HCT116 (cell line): ENCODE measurements at regions not wholly inside any gene's neighbourhood (a gene's known extent, or its start where the extent isn't known, plus 50 kb on each side); places are given as distances from the start of the nearest gene placed in this dataset.

ENCODE experiments used
- ATAC-seq: fragments of 200-7000 bp; cut with Tn5 transposase; 2 replicates; pipeline ENCODE4 v1.9.1; 2020; ENCODE audit warnings: mild to moderate bottlenecking, moderate library complexity
- BruUV-seq: library from RNA; stranded (reverse); fragments of 400-500 nt; replicated peaks from 2 replicates; lab custom pipeline; 2021; lab: Mats Ljungman, UMichigan
- CTCF ChIA-PET: fragments of 300-600 bp; sonication (Branson Sonifier 250); formaldehyde crosslinking; loops from one replicate; lab custom pipeline; 2021; ENCODE audit warnings: antibody characterized with exemption; lab: Charles Lee
- POLR2A ChIA-PET: fragments of 300-600, 350-600 bp; sonication (Branson Sonifier 250); formaldehyde crosslinking; loops from one replicate; lab custom pipeline; 2021; ENCODE audit warnings: antibody characterized with exemption; lab: Charles Lee
- RAD21 ChIA-PET, 2 experiments: fragments of 300-600 bp; sonication (Branson Sonifier 250); formaldehyde crosslinking; loops; one replicate each; lab custom pipeline; 2023; ENCODE audit warnings: low total read pairs in 2 of 2; ENCODE audit not compliant: uncharacterized antibody in 2 of 2, unreplicated experiment in 2 of 2, low non-redundant PET in 1 of 2; lab: Charles Lee
- DNase-seq: peaks from one replicate; pipeline ENCODE4 v3.0.0-alpha.2; 2010; ENCODE audit warnings: low read depth, low spot score
- H2AFZ ChIP-seq: fragments of 200-600 bp; shearing (Covaris generic), sonication (generic); 2 replicates; pipeline ENCODE4 v1.6.1; 2017; ENCODE audit warnings: low read depth, mixed run types, mixed read lengths, antibody characterized with exemption, low read length; ENCODE audit not compliant: poor library complexity, severe bottlenecking
- H3K27ac ChIP-seq: 2 replicates; pipeline ENCODE4 v1.5.1; 2012; ENCODE audit warnings: low read depth, low read length
- H3K27me3 ChIP-seq: fragments of 200-600 bp; sonication (generic); 2 replicates; pipeline ENCODE4 v1.6.1; 2016; ENCODE audit warnings: mixed run types, low read length, mixed read lengths; ENCODE audit not compliant: insufficient read depth
- H3K36me3 ChIP-seq, 2 experiments: fragments of 200-500 bp in 1 of 2; fragments of 200-600 bp in 1 of 2; sonication (Bioruptor generic) in 1 of 2; sonication (generic) in 1 of 2; 2 replicates each; pipeline versions ENCODE4 v1.5.1 to v1.6.1; 2014 to 2016; ENCODE audit warnings: low read length in 2 of 2, inconsistent platforms in 1 of 2, mixed read lengths in 1 of 2, mixed run types in 1 of 2; ENCODE audit not compliant: insufficient read depth in 2 of 2, control insufficient read depth in 1 of 2
- H3K4me1 ChIP-seq, 2 experiments: fragments of 200-600 bp in 1 of 2; sonication (generic) in 1 of 2; 2 replicates each; pipeline versions ENCODE4 v1.5.1 to v1.6.1; 2012 to 2017; ENCODE audit warnings: low read length in 2 of 2, inconsistent platforms in 1 of 2, mild to moderate bottlenecking in 1 of 2, mixed read lengths in 1 of 2, mixed run types in 1 of 2, moderate library complexity in 1 of 2; ENCODE audit not compliant: insufficient read depth in 2 of 2, control insufficient read depth in 1 of 2
- H3K4me2 ChIP-seq: fragments of 200-600 bp; sonication (generic); 2 replicates; pipeline ENCODE4 v1.6.1; 2017; ENCODE audit warnings: mixed run types, low read length, mixed read lengths
- H3K4me3 ChIP-seq, 2 experiments: fragments of 200-600 bp in 1 of 2; sonication (generic) in 1 of 2; replicated peaks in 1 of 2; 2 replicates each; pipeline ENCODE4 v1.5.1; 2011 to 2016; ENCODE audit warnings: low read length in 2 of 2, control low read depth in 1 of 2, low read depth in 1 of 2, mild to moderate bottlenecking in 1 of 2, mixed read lengths in 1 of 2, mixed run types in 1 of 2
- H3K79me2 ChIP-seq: fragments of 200-600 bp; sonication (generic); 2 replicates; pipeline ENCODE4 v1.6.1; 2017; ENCODE audit warnings: mild to moderate bottlenecking, mixed run types, low read length, moderate library complexity, mixed read lengths; ENCODE audit not compliant: insufficient read depth
- H3K9ac ChIP-seq: fragments of 200-600 bp; sonication (generic); 2 replicates; pipeline ENCODE4 v1.6.1; 2016; ENCODE audit warnings: low read length, mixed read lengths
- H3K9me2 ChIP-seq: fragments of 200-600 bp; sonication (generic), shearing (Covaris generic); 2 replicates; pipeline ENCODE4 v1.6.1; 2017; ENCODE audit warnings: mixed run types, mild to moderate bottlenecking, moderate library complexity; ENCODE audit not compliant: insufficient read depth
- H3K9me3 ChIP-seq, 2 experiments: fragments of 200-500 bp in 1 of 2; fragments of 200-600 bp in 1 of 2; sonication (Bioruptor generic) in 1 of 2; sonication (generic) in 1 of 2; 2 replicates each; pipeline ENCODE4 v1.6.1; 2014 to 2017; ENCODE audit warnings: low read length in 2 of 2, mixed read lengths in 2 of 2, inconsistent platforms in 1 of 2, low read depth in 1 of 2, mild to moderate bottlenecking in 1 of 2, mixed run types in 1 of 2, moderate library complexity in 1 of 2; ENCODE audit not compliant: control insufficient read depth in 1 of 2, insufficient read depth in 1 of 2
- H4K20me1 ChIP-seq: fragments of 200-600 bp; sonication (generic), shearing (Covaris generic); 2 replicates; pipeline ENCODE4 v1.6.1; 2017; ENCODE audit warnings: mixed run types, mild to moderate bottlenecking, moderate library complexity; ENCODE audit not compliant: insufficient read depth
- ATF3 ChIP-seq: IDR thresholded peaks from 2 replicates; pipeline ENCODE4 v1.6.1; 2012
- CEBPB ChIP-seq: IDR thresholded peaks from 2 replicates; pipeline ENCODE4 v1.6.1; 2012; ENCODE audit warnings: low read depth
- EZH2phosphoT487 ChIP-seq: fragments of 200-600 bp; IDR thresholded peaks from 2 replicates; pipeline ENCODE4 v1.6.1; 2018; ENCODE audit warnings: antibody characterized with exemption, borderline replicate concordance
- FOSL1 ChIP-seq: IDR thresholded peaks from 2 replicates; pipeline ENCODE4 v1.6.1; 2012; ENCODE audit warnings: low read depth
- JUND ChIP-seq: IDR thresholded peaks from 2 replicates; pipeline ENCODE4 v1.6.1; 2012
- POLR2A ChIP-seq: IDR thresholded peaks from 2 replicates; pipeline ENCODE4 v1.7.0; 2011; ENCODE audit warnings: borderline replicate concordance; ENCODE audit not compliant: insufficient read depth, insufficient read length; ENCODE audit errors: extremely low read depth
- POLR2AphosphoS5 ChIP-seq: IDR thresholded peaks from 2 replicates; pipeline ENCODE4 v1.6.1; 2011; ENCODE audit warnings: mild to moderate bottlenecking, low read depth, low read length, moderate library complexity
- RAD21 ChIP-seq: IDR thresholded peaks from 2 replicates; pipeline ENCODE4 v1.6.1; 2012; ENCODE audit warnings: low read depth, mild to moderate bottlenecking
- REST ChIP-seq: IDR thresholded peaks from 2 replicates; pipeline ENCODE4 v1.6.1; 2012; ENCODE audit warnings: low read depth
- SIN3A ChIP-seq: IDR thresholded peaks from 2 replicates; pipeline ENCODE4 v1.6.1; 2012; ENCODE audit warnings: low read depth
- SP1 ChIP-seq: IDR thresholded peaks from 2 replicates; pipeline ENCODE4 v1.6.1; 2012; ENCODE audit warnings: low read depth
- SRF ChIP-seq: IDR thresholded peaks from 2 replicates; pipeline ENCODE4 v1.6.1; 2012; ENCODE audit warnings: low read depth
- YY1 ChIP-seq: IDR thresholded peaks from 2 replicates; pipeline ENCODE4 v1.6.1; 2011; ENCODE audit warnings: low read length, low read depth, moderate library complexity, mild to moderate bottlenecking; ENCODE audit not compliant: insufficient replicate concordance; ENCODE audit errors: extremely low read depth
- ZBTB33 ChIP-seq: IDR thresholded peaks from 2 replicates; pipeline ENCODE4 v1.6.1; 2011; ENCODE audit warnings: mild to moderate bottlenecking, low read length, moderate library complexity; ENCODE audit not compliant: insufficient replicate concordance; ENCODE audit errors: extremely low read depth
- ZFX ChIP-seq: fragments of 450-650 bp; IDR thresholded peaks from 2 replicates; pipeline ENCODE4 v1.6.1; 2017
- ZNF274 ChIP-seq: fragments of 200-500 bp; sonication (Bioruptor generic); IDR thresholded peaks from 2 replicates; pipeline ENCODE4 v1.6.1; 2014; ENCODE audit warnings: mild to moderate bottlenecking, low read depth, low read length, inconsistent platforms
- intact Hi-C: fragments of 100-400 bp; cut with micrococcal nuclease; formaldehyde crosslinking; loops from 2 replicates; pipeline ENCODE4 v1.10.0; 2022
- TF ChIP-seq, protein P1 (sequence below), 3 experiments: fragments of 200-600 bp in 1 of 3; sonication (generic) in 1 of 3; IDR thresholded peaks in 2 of 3; conservative IDR thresholded peaks in 1 of 3; 2 replicates each; pipeline ENCODE4 v1.5.1; 2012 to 2017; ENCODE audit warnings: low read depth in 2 of 3, low read length in 2 of 3, antibody characterized with exemption in 1 of 3, borderline replicate concordance in 1 of 3, control low read depth in 1 of 3, mild to moderate bottlenecking in 1 of 3, mixed read lengths in 1 of 3, mixed run types in 1 of 3, moderate library complexity in 1 of 3; ENCODE audit not compliant: insufficient read depth in 1 of 3

DNA sequence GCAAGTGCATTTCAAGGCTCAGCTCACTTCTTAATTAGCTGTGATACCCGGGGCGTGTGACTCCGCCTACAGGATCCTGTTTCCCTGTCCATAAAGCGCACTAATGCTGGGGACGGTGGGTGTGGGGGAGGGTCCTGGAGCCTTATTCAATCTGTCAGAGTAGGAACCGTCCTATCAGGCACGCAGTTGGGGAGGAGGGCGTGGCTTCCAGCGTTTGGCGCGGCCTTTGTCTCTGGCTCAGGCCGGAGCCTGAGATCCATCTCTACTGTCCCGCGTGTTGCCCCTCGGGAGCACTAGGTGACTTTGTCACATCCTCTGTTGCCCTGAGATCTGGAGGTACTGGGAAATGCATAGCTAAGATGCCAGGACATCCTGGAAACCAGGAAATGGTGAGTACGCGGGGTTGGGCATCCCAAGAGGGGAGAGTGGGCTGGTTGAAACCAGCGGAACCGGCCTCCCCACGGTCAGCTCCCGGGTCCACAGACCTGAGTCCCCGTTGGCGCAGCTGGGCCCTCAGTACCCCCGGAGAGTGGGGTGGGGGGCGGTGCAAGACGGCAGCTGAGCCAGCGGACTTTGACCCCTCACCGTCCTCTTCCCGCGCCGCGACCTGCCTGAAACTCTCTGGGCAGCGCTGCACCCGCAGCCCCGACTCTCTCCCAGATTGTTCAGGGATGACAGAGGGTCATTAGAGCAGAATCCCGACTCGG lies 104.4 kb upstream of the ZNF92 start:
- Histone ChIP-seq H3K36me3 (no peaks in the 10 kb centered on the region), H3K9me3 (no peaks in the 10 kb centered on the region), H4K20me1 (no peaks in the 10 kb centered on the region), H3K27ac (peak overlapping the region; percentile 31; the same call in 1 of the 2 replicates), H3K9ac (peak overlapping the region; percentile 60), H2AFZ (peak overlapping the region; percentile 95), H3K27me3 (no peaks in the 10 kb centered on the region), H3K4me2 (peak overlapping the region; percentile 74), H3K9me2 (no peaks in the 10 kb centered on the region), H3K79me2 (no peaks in the 10 kb centered on the region), H3K4me1 (peaks cover 0 to 8% of the 10 kb centered on the region in 2 experiments; a peak in 2 of 4 replicates), H3K4me3 (peak overlapping the region; percentile 57 to 65)
- POLR2A ChIA-PET, result interaction anchor here (1.4 kb wide), 1 partner anchor 16 kb away, joined by 3 read pairs; no protein-coding TSS in a partner anchor
- TSS peak; percentile 65 for BruUV-seq
- intact Hi-C loops, result no loop called here
- RAD21 ChIA-PET, result no interaction called here
- DNase-seq (peak; percentile 75), ATAC-seq (peak; percentile 98)
- TF ChIP-seq RAD21, result no peak
- no peak for TF ChIP-seq REST
- TF ChIP-seq CEBPB, result no peak
- no peak for TF ChIP-seq YY1
- peak; percentile 21; the same call in 1 of the 2 replicates for TF ChIP-seq ZFX
- TF ChIP-seq POLR2AphosphoS5, result no peak
- no peak for TF ChIP-seq FOSL1
- no peak for TF ChIP-seq JUND
- TF ChIP-seq ZNF274, result no peak
- no peak for TF ChIP-seq ATF3
- TF ChIP-seq SIN3A, result 0 out of 2 replicates have a peak, but pooled peaks have one; percentile 15
- TF ChIP-seq, protein P1, sequence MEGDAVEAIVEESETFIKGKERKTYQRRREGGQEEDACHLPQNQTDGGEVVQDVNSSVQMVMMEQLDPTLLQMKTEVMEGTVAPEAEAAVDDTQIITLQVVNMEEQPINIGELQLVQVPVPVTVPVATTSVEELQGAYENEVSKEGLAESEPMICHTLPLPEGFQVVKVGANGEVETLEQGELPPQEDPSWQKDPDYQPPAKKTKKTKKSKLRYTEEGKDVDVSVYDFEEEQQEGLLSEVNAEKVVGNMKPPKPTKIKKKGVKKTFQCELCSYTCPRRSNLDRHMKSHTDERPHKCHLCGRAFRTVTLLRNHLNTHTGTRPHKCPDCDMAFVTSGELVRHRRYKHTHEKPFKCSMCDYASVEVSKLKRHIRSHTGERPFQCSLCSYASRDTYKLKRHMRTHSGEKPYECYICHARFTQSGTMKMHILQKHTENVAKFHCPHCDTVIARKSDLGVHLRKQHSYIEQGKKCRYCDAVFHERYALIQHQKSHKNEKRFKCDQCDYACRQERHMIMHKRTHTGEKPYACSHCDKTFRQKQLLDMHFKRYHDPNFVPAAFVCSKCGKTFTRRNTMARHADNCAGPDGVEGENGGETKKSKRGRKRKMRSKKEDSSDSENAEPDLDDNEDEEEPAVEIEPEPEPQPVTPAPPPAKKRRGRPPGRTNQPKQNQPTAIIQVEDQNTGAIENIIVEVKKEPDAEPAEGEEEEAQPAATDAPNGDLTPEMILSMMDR (IDR thresholded peaks at IDR 0.05 in 2 of 3, conservative IDR thresholded peaks at IDR 0.05 in 1 of 3; ENCODE audit: borderline replicate concordance in 1 of 3, insufficient read depth in 1 of 3, low read depth in 2 of 3, low read length in 2 of 3), result no peak
- TF ChIP-seq POLR2A, result no peak
- TF ChIP-seq SP1, result no peak
- no peak for TF ChIP-seq SRF
- TF ChIP-seq ZBTB33, result no peak
- no peak for TF ChIP-seq EZH2phosphoT487
- CTCF ChIA-PET, result no interaction called here
